ENCODE measurements at regions not wholly inside any gene's neighbourhood (a gene's known extent, or its start where the extent isn't known, plus 50 kb on each side); places are given as distances from the start of the nearest gene placed in this dataset.

DNA sequence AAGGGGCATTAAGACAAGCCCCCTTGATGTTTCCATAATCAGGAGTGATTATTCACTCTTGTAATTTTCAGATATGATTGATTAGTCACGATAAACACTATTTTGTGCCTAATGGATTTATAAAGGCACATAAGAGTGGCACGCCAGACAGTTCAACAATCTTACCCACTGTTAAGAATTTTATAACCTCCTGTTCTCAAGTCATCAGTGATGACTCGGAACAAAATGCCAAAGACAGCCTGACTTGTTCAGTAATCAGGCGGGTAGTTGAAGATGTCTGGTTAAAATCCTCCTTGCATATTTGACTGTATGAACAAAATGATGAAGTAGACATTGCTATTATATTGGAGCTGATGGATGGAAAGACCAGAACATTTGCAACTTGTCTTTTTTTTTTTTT lies 212.1 kb upstream of the RMST start:
- intact Hi-C loops (cut with micrococcal nuclease) (no loop called here), dilution Hi-C loops (cut with MboI; ENCODE audit: extremely low pct_ligation_motif_present, low sequenced_read_pairs) (no loop called here)
- no peak overlapping the region for H3K9ac ChIP-seq (replicated peaks; ENCODE audit: extremely low read depth, insufficient read depth, low read length)
- no TSS peak for BruUV-seq (replicated peaks)
- CTCF ChIA-PET, result no interaction called here
- no peak for TF ChIP-seq EZH2 (IDR thresholded peaks at IDR 0.05; ENCODE audit: borderline replicate concordance, low read depth, low read length, severe bottlenecking)
- no peak for TF ChIP-seq FOS (IDR thresholded peaks at IDR 0.05; ENCODE audit: borderline replicate concordance, insufficient read depth, low read length)
- no peak for TF ChIP-seq MYC (IDR thresholded peaks at IDR 0.05; ENCODE audit: low read depth, low read length)
- TF ChIP-seq, protein P1, sequence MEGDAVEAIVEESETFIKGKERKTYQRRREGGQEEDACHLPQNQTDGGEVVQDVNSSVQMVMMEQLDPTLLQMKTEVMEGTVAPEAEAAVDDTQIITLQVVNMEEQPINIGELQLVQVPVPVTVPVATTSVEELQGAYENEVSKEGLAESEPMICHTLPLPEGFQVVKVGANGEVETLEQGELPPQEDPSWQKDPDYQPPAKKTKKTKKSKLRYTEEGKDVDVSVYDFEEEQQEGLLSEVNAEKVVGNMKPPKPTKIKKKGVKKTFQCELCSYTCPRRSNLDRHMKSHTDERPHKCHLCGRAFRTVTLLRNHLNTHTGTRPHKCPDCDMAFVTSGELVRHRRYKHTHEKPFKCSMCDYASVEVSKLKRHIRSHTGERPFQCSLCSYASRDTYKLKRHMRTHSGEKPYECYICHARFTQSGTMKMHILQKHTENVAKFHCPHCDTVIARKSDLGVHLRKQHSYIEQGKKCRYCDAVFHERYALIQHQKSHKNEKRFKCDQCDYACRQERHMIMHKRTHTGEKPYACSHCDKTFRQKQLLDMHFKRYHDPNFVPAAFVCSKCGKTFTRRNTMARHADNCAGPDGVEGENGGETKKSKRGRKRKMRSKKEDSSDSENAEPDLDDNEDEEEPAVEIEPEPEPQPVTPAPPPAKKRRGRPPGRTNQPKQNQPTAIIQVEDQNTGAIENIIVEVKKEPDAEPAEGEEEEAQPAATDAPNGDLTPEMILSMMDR (IDR thresholded peaks at IDR 0.05; ENCODE audit: extremely low read depth in 1 of 2, insufficient read depth in 1 of 2, low read depth in 1 of 2, low read length in 2 of 2), result no peak
- TF ChIP-seq POLR2AphosphoS5 (IDR thresholded peaks at IDR 0.05; ENCODE audit: insufficient read depth, low read depth, low read length), result no peak
- TF ChIP-seq POLR2A (IDR thresholded peaks at IDR 0.05; ENCODE audit: low read depth, low read length), result no peak
- no peak for TF ChIP-seq GATA2 (IDR thresholded peaks at IDR 0.05; ENCODE audit: insufficient read depth, insufficient read length, low read depth, low read length)
- TF ChIP-seq, protein P2, sequence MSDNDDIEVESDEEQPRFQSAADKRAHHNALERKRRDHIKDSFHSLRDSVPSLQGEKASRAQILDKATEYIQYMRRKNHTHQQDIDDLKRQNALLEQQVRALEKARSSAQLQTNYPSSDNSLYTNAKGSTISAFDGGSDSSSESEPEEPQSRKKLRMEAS (IDR thresholded peaks at IDR 0.05; ENCODE audit: insufficient read depth, insufficient read length), result no peak
- no peak for TF ChIP-seq JUN (IDR thresholded peaks at IDR 0.05; ENCODE audit: borderline replicate concordance, insufficient read depth, insufficient read length, low read depth)
- H3K4me1 ChIP-seq (ENCODE audit: control insufficient read depth, extremely low read depth, insufficient read depth, low read length), result peaks cover 2% of the 10 kb centered on the region
- H3K27me3 ChIP-seq (ENCODE audit: control insufficient read depth in 2 of 2, insufficient read depth in 2 of 2, low read length in 2 of 2), result no peaks in the 10 kb centered on the region
- no peaks in the 10 kb centered on the region for H3K36me3 ChIP-seq (ENCODE audit: control insufficient read depth in 2 of 2, extremely low read depth in 1 of 2, insufficient read depth in 2 of 2, low read length in 2 of 2)
- POLR2A ChIA-PET, result no interaction called here
- no peaks in the 10 kb centered on the region for H3K9me1 ChIP-seq (replicated peaks; ENCODE audit: control insufficient read depth, extremely low read depth, insufficient read depth, low read length)
- no peak overlapping the region for H3K4me3 ChIP-seq (replicated peaks in 1 of 3; ENCODE audit: insufficient read depth in 1 of 3, low read depth in 1 of 3, low read length in 3 of 3)
- no peaks in the 10 kb centered on the region for H3K79me2 ChIP-seq (ENCODE audit: control insufficient read depth, insufficient read depth, low read length)
- DNase-seq (ENCODE audit: low read depth, low spot score) (no peak), FAIRE-seq (no peak)
- H2AFZ ChIP-seq (ENCODE audit: low read depth, low read length), result no peak overlapping the region
- H3K27ac ChIP-seq (ENCODE audit: insufficient read depth, low read depth, low read length), result no peak overlapping the region
- no peaks in the 10 kb centered on the region for H4K20me1 ChIP-seq (replicated peaks; ENCODE audit: control insufficient read depth, extremely low read depth, insufficient read depth, low read length)
- H3K4me2 ChIP-seq (ENCODE audit: insufficient read depth, low read length), result no peak overlapping the region
- H3K9me3 ChIP-seq (replicated peaks; ENCODE audit: control insufficient read depth, insufficient read depth, low read length), result no peaks in the 10 kb centered on the region
